ENCODE measurements at regions not wholly inside any gene's neighbourhood (a gene's known extent, or its start where the extent isn't known, plus 50 kb on each side); places are given as distances from the start of the nearest gene placed in this dataset.

DNA sequence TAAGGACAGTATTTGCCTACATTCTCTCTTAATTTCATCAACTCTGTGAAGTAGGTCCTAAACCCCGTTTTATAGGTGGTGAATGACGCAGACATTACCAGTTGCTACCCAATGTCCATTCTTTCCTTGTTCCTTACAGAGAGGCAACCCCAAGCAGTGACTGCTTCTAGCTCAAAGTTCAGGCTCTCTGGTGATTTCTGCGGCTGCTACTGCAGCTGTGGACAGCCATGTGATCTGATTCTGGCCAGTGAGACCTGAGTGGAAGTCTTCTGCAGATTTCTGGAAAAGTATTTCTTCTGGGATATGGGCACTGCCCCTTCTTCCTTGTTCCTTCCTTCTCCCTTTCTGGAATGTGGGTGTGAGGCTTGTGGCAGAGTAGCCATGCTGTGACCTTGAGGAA lies 82.9 kb downstream of the ARF6 start:
- CTCF ChIA-PET: interaction anchor here (0.6 to 2.0 kb wide), 9 partner anchors 14 to 123 kb away, joined by 3 to 11 read pairs (median 6); partner anchors contain the start of gene NEMF
- DNase-seq (no peak), ATAC-seq (ENCODE audit: low read depth) (no peak)
- peak overlapping the region; percentile 95 for H3K27ac Mint-ChIP-seq
- intact Hi-C loops (cut with micrococcal nuclease): loop anchor here (10.0 kb wide), 1 partner anchor 259 kb away; the partner anchor contains the start of gene SOS2
- no peaks in the 10 kb centered on the region for H3K9me3 Mint-ChIP-seq
- TF ChIP-seq, protein P1, sequence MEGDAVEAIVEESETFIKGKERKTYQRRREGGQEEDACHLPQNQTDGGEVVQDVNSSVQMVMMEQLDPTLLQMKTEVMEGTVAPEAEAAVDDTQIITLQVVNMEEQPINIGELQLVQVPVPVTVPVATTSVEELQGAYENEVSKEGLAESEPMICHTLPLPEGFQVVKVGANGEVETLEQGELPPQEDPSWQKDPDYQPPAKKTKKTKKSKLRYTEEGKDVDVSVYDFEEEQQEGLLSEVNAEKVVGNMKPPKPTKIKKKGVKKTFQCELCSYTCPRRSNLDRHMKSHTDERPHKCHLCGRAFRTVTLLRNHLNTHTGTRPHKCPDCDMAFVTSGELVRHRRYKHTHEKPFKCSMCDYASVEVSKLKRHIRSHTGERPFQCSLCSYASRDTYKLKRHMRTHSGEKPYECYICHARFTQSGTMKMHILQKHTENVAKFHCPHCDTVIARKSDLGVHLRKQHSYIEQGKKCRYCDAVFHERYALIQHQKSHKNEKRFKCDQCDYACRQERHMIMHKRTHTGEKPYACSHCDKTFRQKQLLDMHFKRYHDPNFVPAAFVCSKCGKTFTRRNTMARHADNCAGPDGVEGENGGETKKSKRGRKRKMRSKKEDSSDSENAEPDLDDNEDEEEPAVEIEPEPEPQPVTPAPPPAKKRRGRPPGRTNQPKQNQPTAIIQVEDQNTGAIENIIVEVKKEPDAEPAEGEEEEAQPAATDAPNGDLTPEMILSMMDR (IDR thresholded peaks at IDR 0.05): no peak
- H3K27me3 Mint-ChIP-seq: no peaks in the 10 kb centered on the region
- peaks cover 3% of the 10 kb centered on the region for H3K36me3 Mint-ChIP-seq (ENCODE audit: low read depth)
- POLR2A ChIA-PET: interaction anchor here (0.9 to 11.4 kb wide), 10 partner anchors 14 to 110 kb away, joined by 3 to 301 read pairs (median 16); partner anchors contain the start of gene ARF6
- no peak overlapping the region for H3K4me3 Mint-ChIP-seq
- peaks cover 90% of the 10 kb centered on the region for H3K4me1 Mint-ChIP-seq

DNA sequence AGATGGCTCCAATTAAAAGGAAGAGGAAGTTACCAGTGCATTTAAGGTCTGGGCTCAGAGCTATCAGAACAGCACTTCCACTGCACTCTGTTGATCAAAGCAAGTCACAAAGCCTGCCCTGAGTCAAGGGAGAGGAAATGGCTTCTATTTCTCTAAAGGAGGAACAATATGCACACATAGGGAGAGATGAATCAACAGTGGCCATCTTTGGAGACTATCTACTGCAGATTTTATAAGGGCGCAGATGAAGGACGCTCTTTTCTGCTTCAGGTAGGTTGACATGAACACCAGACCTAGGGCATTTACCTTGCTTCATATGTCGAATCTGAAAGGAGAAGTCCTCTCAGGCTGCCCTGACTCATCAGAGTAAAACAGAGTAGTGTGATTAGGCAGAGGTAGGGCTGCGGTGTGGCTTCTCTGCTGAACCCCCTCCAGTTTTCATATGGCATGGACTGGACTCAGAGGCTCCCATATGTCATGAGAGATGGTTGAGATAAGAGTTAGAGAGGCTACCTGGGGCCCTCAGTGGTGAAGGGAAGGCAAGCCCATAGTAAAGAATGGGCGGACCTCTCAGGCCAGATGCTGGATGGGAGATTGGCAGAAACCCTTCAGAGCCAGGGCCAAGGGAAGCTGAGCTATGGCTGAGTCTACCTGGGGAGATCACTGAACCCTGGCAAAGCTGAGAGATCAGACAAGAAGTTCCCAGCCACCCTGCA lies 84.4 kb downstream of the ARF6 start:
- DNase-seq: no peak
- POLR2A ChIA-PET: interaction anchor here (0.5 to 11.4 kb wide), 31 partner anchors 11 to 127 kb away, joined by 3 to 301 read pairs (median 5); partner anchors contain the start of genes ARF6 and NEMF

DNA sequence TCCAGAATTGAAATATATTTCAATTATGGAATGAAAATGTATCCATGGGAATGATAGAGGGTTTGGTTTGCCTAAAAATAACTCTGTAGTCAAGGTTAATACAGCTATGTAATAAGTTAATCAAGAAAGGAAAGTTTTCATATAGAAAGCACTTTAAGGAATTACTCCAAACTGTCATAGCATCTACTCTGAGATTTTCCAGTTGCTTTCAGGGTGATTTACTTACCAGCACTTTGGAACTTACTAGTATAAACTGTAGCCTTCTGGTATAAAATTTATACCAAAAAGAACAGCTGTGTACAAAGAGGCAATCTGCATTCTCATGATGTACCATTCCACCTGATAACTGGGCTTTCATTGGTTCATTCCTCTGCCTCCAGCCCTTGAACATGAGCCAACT lies 87.1 kb downstream of the ARF6 start:
- no peak for ATAC-seq (ENCODE audit: low read depth)
- TF ChIP-seq, protein P1 (IDR thresholded peaks at IDR 0.05): no peak
- Mint-ChIP-seq H3K9me3 (no peaks in the 10 kb centered on the region), H3K4me3 (no peak overlapping the region), H3K4me1 (peaks cover 77% of the 10 kb centered on the region), H3K27ac (peak overlapping the region; percentile 87), H3K27me3 (no peaks in the 10 kb centered on the region), H3K36me3 (ENCODE audit: low read depth) (peaks cover 14% of the 10 kb centered on the region)
- ChIA-PET CTCF (interaction anchor here (1.2 to 1.4 kb wide), 2 partner anchors 22 to 127 kb away, joined by 3 to 5 read pairs; partner anchors contain the start of gene NEMF), POLR2A (interaction anchor here (0.9 to 11.4 kb wide), 7 partner anchors 9 to 123 kb away, joined by 3 to 301 read pairs (median 7); partner anchors contain the start of gene ARF6)
- no peak for DNase-seq
- intact Hi-C loops (cut with micrococcal nuclease): no loop called here

More for the DNA sequence above, 84.4 kb downstream of the ARF6 start:
- intact Hi-C loops (cut with micrococcal nuclease): loop anchor here (1.0 to 10.0 kb wide), 6 partner anchors 9 to 258 kb away; partner anchors contain the start of genes ARF6 and SOS2
- CTCF ChIA-PET: interaction anchor here (0.8 to 2.0 kb wide), 10 partner anchors 15 to 125 kb away, joined by 3 to 11 read pairs (median 6); partner anchors contain the start of gene NEMF
- H3K4me3 Mint-ChIP-seq: peak overlapping the region; percentile 76
- H3K27me3 Mint-ChIP-seq: no peaks in the 10 kb centered on the region
- H3K4me1 Mint-ChIP-seq: peaks cover 88% of the 10 kb centered on the region
- no peaks in the 10 kb centered on the region for H3K9me3 Mint-ChIP-seq
- TF ChIP-seq, protein P1 (IDR thresholded peaks at IDR 0.05): no peak
- ATAC-seq (ENCODE audit: low read depth): peak; percentile 87
- H3K27ac Mint-ChIP-seq: peak overlapping the region; percentile 95
- peaks cover 10% of the 10 kb centered on the region for H3K36me3 Mint-ChIP-seq (ENCODE audit: low read depth)

DNA sequence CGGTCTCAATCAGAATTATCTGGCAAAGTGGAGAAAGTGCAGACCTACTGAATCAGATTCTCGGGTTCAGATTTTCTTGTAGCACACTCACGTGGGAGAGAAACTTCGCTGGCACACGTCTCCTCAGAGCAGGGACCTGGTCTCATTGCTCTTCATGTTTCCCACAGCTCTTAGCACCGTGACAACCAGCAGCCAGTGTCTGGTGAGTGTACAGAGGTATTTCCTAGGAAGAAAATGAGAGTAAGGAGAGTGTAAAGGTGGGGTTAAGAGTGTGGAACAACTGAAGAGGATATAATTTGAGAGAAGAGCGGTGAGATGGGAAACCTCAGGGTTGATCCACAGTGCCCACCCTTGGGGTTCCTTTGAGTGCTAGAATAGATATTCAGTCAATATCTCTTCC lies 89.2 kb downstream of the ARF6 start:
- Mint-ChIP-seq H3K9me3 (no peaks in the 10 kb centered on the region), H3K36me3 (ENCODE audit: low read depth) (peaks cover 21% of the 10 kb centered on the region), H3K27me3 (no peaks in the 10 kb centered on the region), H3K4me1 (peaks cover 60% of the 10 kb centered on the region), H3K4me3 (no peak overlapping the region), H3K27ac (peak overlapping the region; percentile 87)
- TF ChIP-seq, protein P1 (IDR thresholded peaks at IDR 0.05): no peak
- POLR2A ChIA-PET: interaction anchor here (0.7 kb wide), 1 partner anchor 13 kb away, joined by 5 read pairs; no protein-coding TSS in a partner anchor
- ATAC-seq (ENCODE audit: low read depth) (no peak), DNase-seq (no peak)
- CTCF ChIA-PET: no interaction called here
- intact Hi-C loops (cut with micrococcal nuclease): no loop called here

DNA sequence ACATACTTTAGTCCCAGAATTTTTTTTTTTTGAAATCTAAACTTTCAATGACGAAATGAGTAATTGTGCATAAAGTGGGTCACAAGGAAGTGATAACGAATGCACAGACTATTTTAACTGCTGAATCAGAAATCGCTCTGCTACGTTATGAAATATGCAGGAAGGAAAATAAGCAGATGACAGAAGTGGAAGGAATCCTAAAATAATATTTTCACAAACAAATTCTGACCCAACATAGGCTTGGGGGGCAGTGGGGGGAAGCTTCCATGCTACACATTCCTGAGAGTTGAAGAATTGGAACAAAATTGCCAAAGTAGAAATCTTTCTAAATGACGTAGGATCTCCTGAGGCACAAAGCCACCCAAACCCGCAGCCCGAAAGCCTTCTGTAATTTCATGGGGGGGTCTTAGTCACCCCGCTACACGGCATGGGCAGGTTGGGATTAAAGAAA lies 89.6 kb downstream of the ARF6 start:
- TF ChIP-seq, protein P1 (IDR thresholded peaks at IDR 0.05): no peak
- intact Hi-C loops (cut with micrococcal nuclease): no loop called here
- peak overlapping the region; percentile 87 for H3K27ac Mint-ChIP-seq
- H3K36me3 Mint-ChIP-seq (ENCODE audit: low read depth): peaks cover 23% of the 10 kb centered on the region
- CTCF ChIA-PET: no interaction called here
- no peak overlapping the region for H3K4me3 Mint-ChIP-seq
- no peak for DNase-seq
- POLR2A ChIA-PET: interaction anchor here (0.7 kb wide), 2 partner anchors 13 to 39 kb away, joined by 5 to 6 read pairs; no protein-coding TSS in a partner anchor
- H3K27me3 Mint-ChIP-seq: no peaks in the 10 kb centered on the region
- H3K9me3 Mint-ChIP-seq: no peaks in the 10 kb centered on the region
- no peak for ATAC-seq (ENCODE audit: low read depth)
- peaks cover 55% of the 10 kb centered on the region for H3K4me1 Mint-ChIP-seq
